Lung (tissue), 11 donors: ENCODE measurements at regions not wholly inside any gene's neighbourhood (a gene's known extent, or its start where the extent isn't known, plus 50 kb on each side); places are given as distances from the start of the nearest gene placed in this dataset.

Experiments
- ATAC-seq: fragments of 200-7000 bp; cut with Tn5 transposase; one replicate; pipeline ENCODE4 v1.9.1; 2020; ENCODE audit warnings: moderate number of reproducible peaks; ENCODE audit not compliant: insufficient read depth, low FRiP score
- DNase-seq, 3 donors: peaks; one replicate each; pipeline ENCODE4 v3.0.0-alpha.2; 2013 to 2017
- H3K27ac ChIP-seq, 2 donors: one replicate each; pipeline ENCODE4 v1.5.1; 2013; ENCODE audit warnings: mild to moderate bottlenecking in 2 of 2, moderate library complexity in 2 of 2, control low read depth in 1 of 2, inconsistent platforms in 1 of 2, low read depth in 1 of 2, low read length in 1 of 2
- H3K27me3 ChIP-seq, 3 donors: one replicate each; pipeline ENCODE4 v1.5.1; 2013; ENCODE audit warnings: low read length in 2 of 3; ENCODE audit not compliant: control insufficient read depth in 3 of 3, insufficient read depth in 3 of 3
- H3K36me3 ChIP-seq, 4 donors: one replicate each; pipeline ENCODE4 v1.5.1; 2013; ENCODE audit warnings: low read length in 4 of 4, mild to moderate bottlenecking in 1 of 4, moderate library complexity in 1 of 4; ENCODE audit not compliant: control insufficient read depth in 4 of 4, insufficient read depth in 4 of 4
- H3K4me1 ChIP-seq, 5 donors: one replicate each; pipeline ENCODE4 v1.5.1; 2013; ENCODE audit warnings: low read length in 5 of 5, mild to moderate bottlenecking in 2 of 5, moderate library complexity in 1 of 5; ENCODE audit not compliant: control insufficient read depth in 5 of 5, insufficient read depth in 5 of 5
- H3K4me3 ChIP-seq: one replicate; pipeline ENCODE4 v1.5.1; 2013; ENCODE audit warnings: mild to moderate bottlenecking, control low read depth, moderate library complexity
- H3K9ac ChIP-seq, 2 donors: one replicate each; pipeline ENCODE4 v1.5.1; 2013; ENCODE audit warnings: low read length in 2 of 2, control low read depth in 1 of 2; ENCODE audit not compliant: insufficient read depth in 1 of 2
- H3K9me3 ChIP-seq, 4 donors: one replicate each; pipeline ENCODE4 v1.5.1; 2013; ENCODE audit warnings: low read length in 3 of 4, mild to moderate bottlenecking in 1 of 4, moderate library complexity in 1 of 4; ENCODE audit not compliant: control insufficient read depth in 4 of 4, insufficient read depth in 3 of 4
- WGBS, 2 donors: extraction: QIAGEN DNeasy Blood & Tissue Kit; methylation state at CpG; one replicate each; pipeline ENCODE4 v1.1.7; 2013; 5-methylcytosine and 5-hydroxymethylcytosine counted together
- TF ChIP-seq, protein P1 (sequence below): IDR thresholded peaks from 2 replicates; pipeline ENCODE4 v1.5.1; 2012; ENCODE audit warnings: mild to moderate bottlenecking; ENCODE audit errors: control extremely low read depth, extremely low read depth
- donor health status: control.
- donor health status: control.
- donor health status: Bipolar disorder and iron deficiency.
- donor health status: healthy.
- donor health status: DM: yes; HTN: yes; CAD: no.

GRCh38 chr18:1865869-1866268 is 705.4 kb downstream of the METTL4 start:
- ATAC-seq: no peak
- H3K9ac ChIP-seq: no peak overlapping the region
- DNase-seq: no peak
- H3K27ac ChIP-seq: no peak overlapping the region
- no peaks in the 10 kb centered on the region for H3K27me3 ChIP-seq
- TF ChIP-seq, protein P1, sequence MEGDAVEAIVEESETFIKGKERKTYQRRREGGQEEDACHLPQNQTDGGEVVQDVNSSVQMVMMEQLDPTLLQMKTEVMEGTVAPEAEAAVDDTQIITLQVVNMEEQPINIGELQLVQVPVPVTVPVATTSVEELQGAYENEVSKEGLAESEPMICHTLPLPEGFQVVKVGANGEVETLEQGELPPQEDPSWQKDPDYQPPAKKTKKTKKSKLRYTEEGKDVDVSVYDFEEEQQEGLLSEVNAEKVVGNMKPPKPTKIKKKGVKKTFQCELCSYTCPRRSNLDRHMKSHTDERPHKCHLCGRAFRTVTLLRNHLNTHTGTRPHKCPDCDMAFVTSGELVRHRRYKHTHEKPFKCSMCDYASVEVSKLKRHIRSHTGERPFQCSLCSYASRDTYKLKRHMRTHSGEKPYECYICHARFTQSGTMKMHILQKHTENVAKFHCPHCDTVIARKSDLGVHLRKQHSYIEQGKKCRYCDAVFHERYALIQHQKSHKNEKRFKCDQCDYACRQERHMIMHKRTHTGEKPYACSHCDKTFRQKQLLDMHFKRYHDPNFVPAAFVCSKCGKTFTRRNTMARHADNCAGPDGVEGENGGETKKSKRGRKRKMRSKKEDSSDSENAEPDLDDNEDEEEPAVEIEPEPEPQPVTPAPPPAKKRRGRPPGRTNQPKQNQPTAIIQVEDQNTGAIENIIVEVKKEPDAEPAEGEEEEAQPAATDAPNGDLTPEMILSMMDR: no peak
- WGBS, 2 donors: 89 to 95% methylated on average over 3 of the region's 3 CpGs
- no peaks in the 10 kb centered on the region for H3K4me1 ChIP-seq
- H3K9me3 ChIP-seq: peaks cover 0 to 9% (median 0%) of the 10 kb centered on the region in 4 donors
- no peak overlapping the region for H3K4me3 ChIP-seq
- H3K36me3 ChIP-seq: no peaks in the 10 kb centered on the region

DNA sequence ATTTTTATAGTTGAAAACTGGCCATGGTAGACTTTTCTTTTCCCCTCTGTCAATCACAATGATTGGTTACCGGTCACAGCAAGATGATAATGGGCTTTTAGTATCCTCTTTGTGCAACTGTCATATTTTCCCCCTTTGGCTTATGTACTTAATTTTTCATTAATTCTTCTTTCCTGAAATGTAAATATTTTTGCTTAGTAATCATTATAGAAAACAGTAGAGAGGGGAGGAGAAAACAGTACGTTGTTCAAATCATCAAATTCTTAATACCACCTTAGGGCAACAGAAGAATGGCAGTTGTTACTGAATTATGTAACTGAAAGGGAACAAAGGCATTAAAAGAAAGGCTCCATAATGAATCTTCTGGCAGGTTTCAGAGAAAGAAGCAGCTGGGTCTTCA is 699.0 kb downstream of the METTL4 start:
- Histone ChIP-seq H3K27me3 (no peaks in the 10 kb centered on the region), H3K9me3 (no peaks in the 10 kb centered on the region), H3K36me3 (no peaks in the 10 kb centered on the region), H3K9ac (no peak overlapping the region), H3K27ac (no peak overlapping the region), H3K4me3 (no peak overlapping the region), H3K4me1 (no peaks in the 10 kb centered on the region)
- TF ChIP-seq, protein P1: no peak
- DNase-seq (no peak), ATAC-seq (no peak)
- 83 to 90% methylated on average over 2 of the region's 2 CpGs for WGBS, 2 donors

- Histone ChIP-seq H3K36me3 (no peaks in the 10 kb centered on the region), H3K4me3 (no peak overlapping the region), H3K9me3 (no peaks in the 10 kb centered on the region), H3K27me3 (no peaks in the 10 kb centered on the region), H3K4me1 (no peaks in the 10 kb centered on the region), H3K27ac (no peak overlapping the region), H3K9ac (no peak overlapping the region)
- DNase-seq (no peak), ATAC-seq (no peak)
- TF ChIP-seq, protein P1: no peak
- 68 to 83% methylated on average over 3 of the region's 3 CpGs for WGBS, 2 donors
Measured at GRCh38 chr18:1875219-1875618, 696.1 kb downstream of the METTL4 start.

GRCh38 chr18:1884623-1885022 is 686.7 kb downstream of the METTL4 start:
- Histone ChIP-seq H3K36me3 (no peaks in the 10 kb centered on the region), H3K9ac (no peak overlapping the region), H3K27ac (no peak overlapping the region), H3K27me3 (no peaks in the 10 kb centered on the region), H3K4me3 (no peak overlapping the region), H3K4me1 (no peaks in the 10 kb centered on the region), H3K9me3 (no peaks in the 10 kb centered on the region)
- WGBS, 2 donors: 93 to 96% methylated on average over 4 of the region's 4 CpGs
- DNase-seq: no peak
- TF ChIP-seq, protein P1: no peak
- no peak for ATAC-seq
